Osteoblast (primary cell): ENCODE measurements at regions not wholly inside any gene's neighbourhood (a gene's known extent, or its start where the extent isn't known, plus 50 kb on each side); places are given as distances from the start of the nearest gene placed in this dataset.

Source experiments
- DNase-seq: peaks from one replicate; pipeline ENCODE4 v3.0.0; 2011; ENCODE audit warnings: low spot score, mixed read lengths; ENCODE audit not compliant: insufficient read length; ENCODE audit errors: missing footprints
- H2AFZ ChIP-seq: 2 replicates; pipeline ENCODE4 v1.6.0; 2011; ENCODE audit warnings: mild to moderate bottlenecking, low read length
- H3K27ac ChIP-seq: 2 replicates; pipeline ENCODE4 v1.5.1; 2011; ENCODE audit warnings: mild to moderate bottlenecking, low read depth, low read length, moderate library complexity
- H3K27me3 ChIP-seq: 2 replicates; pipeline ENCODE4 v1.6.0; 2012; ENCODE audit warnings: mild to moderate bottlenecking, control low read depth, inconsistent platforms, low read length, moderate library complexity; ENCODE audit not compliant: insufficient read depth
- H3K36me3 ChIP-seq: 2 replicates; pipeline ENCODE4 v1.5.1; 2011; ENCODE audit warnings: mild to moderate bottlenecking, low read length, control low read depth, moderate library complexity; ENCODE audit not compliant: insufficient read depth
- H3K4me1 ChIP-seq: 2 replicates; pipeline ENCODE4 v1.5.1; 2011; ENCODE audit warnings: mild to moderate bottlenecking, low read length, control low read depth, moderate library complexity; ENCODE audit not compliant: insufficient read depth
- H3K4me2 ChIP-seq: 2 replicates; pipeline ENCODE4 v1.6.0; 2011; ENCODE audit warnings: mild to moderate bottlenecking, low read length; ENCODE audit not compliant: insufficient read depth
- H3K4me3 ChIP-seq: fragments of 200-600 bp; sonication (generic); 3 replicates; pipeline ENCODE4 v1.5.1; 2012; ENCODE audit warnings: mild to moderate bottlenecking, low read length, inconsistent platforms; ENCODE audit not compliant: insufficient read depth
- H3K79me2 ChIP-seq: 2 replicates; pipeline ENCODE4 v1.6.0; 2012; ENCODE audit warnings: mild to moderate bottlenecking, low read length, control low read depth, inconsistent platforms; ENCODE audit not compliant: insufficient read depth
- H3K9me3 ChIP-seq: 2 replicates; pipeline ENCODE4 v1.5.1; 2011; ENCODE audit warnings: low read depth, low read length, control low read depth
- H4K20me1 ChIP-seq: 2 replicates; pipeline ENCODE4 v1.6.0; 2012; ENCODE audit warnings: mild to moderate bottlenecking, low read length, control low read depth; ENCODE audit not compliant: insufficient read depth
- CTCF ChIP-seq: IDR thresholded peaks from 2 replicates; pipeline ENCODE4 v1.5.1; 2011; ENCODE audit warnings: mild to moderate bottlenecking, low read depth, low read length, moderate library complexity; ENCODE audit errors: extremely low read depth

- H3K9me3 ChIP-seq = no peaks in the 10 kb centered on the region
- H3K4me3 ChIP-seq = no peak overlapping the region
- no peaks in the 10 kb centered on the region for H3K36me3 ChIP-seq
- peak; percentile 74 for TF ChIP-seq CTCF
- H2AFZ ChIP-seq = no peak overlapping the region
- no peak overlapping the region for H3K27ac ChIP-seq
- DNase-seq = peak; percentile 30
- H4K20me1 ChIP-seq = no peaks in the 10 kb centered on the region
- H3K27me3 ChIP-seq = peaks cover 13% of the 10 kb centered on the region
- no peak overlapping the region for H3K4me2 ChIP-seq
- no peaks in the 10 kb centered on the region for H3K4me1 ChIP-seq
- no peaks in the 10 kb centered on the region for H3K79me2 ChIP-seq
These were observed 69.5 kb upstream of the ANXA1 start for GRCh38 chr9:73081979-73082657.

- H3K79me2 ChIP-seq = no peaks in the 10 kb centered on the region
- peak; percentile 29 for DNase-seq
- peaks cover 3% of the 10 kb centered on the region for H3K27me3 ChIP-seq
- no peaks in the 10 kb centered on the region for H4K20me1 ChIP-seq
- H3K9me3 ChIP-seq = no peaks in the 10 kb centered on the region
- no peak overlapping the region for H2AFZ ChIP-seq
- no peaks in the 10 kb centered on the region for H3K4me1 ChIP-seq
- no peaks in the 10 kb centered on the region for H3K36me3 ChIP-seq
- H3K4me3 ChIP-seq = no peak overlapping the region
- TF ChIP-seq CTCF = no peak
- H3K4me2 ChIP-seq = no peak overlapping the region
- H3K27ac ChIP-seq = no peak overlapping the region
These were observed 71.5 kb upstream of the ANXA1 start for GRCh38 chr9:73080110-73080694.

GRCh38 chr9:73079326-73079725 is 72.3 kb upstream of the ANXA1 start:
- no peak for TF ChIP-seq CTCF
- Histone ChIP-seq H2AFZ (no peak overlapping the region), H4K20me1 (no peaks in the 10 kb centered on the region), H3K79me2 (no peaks in the 10 kb centered on the region), H3K36me3 (no peaks in the 10 kb centered on the region), H3K4me3 (no peak overlapping the region), H3K4me1 (no peaks in the 10 kb centered on the region), H3K9me3 (no peaks in the 10 kb centered on the region), H3K27ac (no peak overlapping the region), H3K27me3 (peaks cover 3% of the 10 kb centered on the region), H3K4me2 (no peak overlapping the region)
- no peak for DNase-seq

GRCh38 chr9:73077625-73078030 is 74.0 kb upstream of the ANXA1 start:
- Histone ChIP-seq H3K9me3 (no peaks in the 10 kb centered on the region), H3K4me3 (no peak overlapping the region)

More at GRCh38 chr9:73077625-73078030, 74.0 kb upstream of the ANXA1 start:
- H3K4me1 ChIP-seq = no peaks in the 10 kb centered on the region
- H3K4me2 ChIP-seq = no peak overlapping the region
- no peak for DNase-seq
- H4K20me1 ChIP-seq = no peaks in the 10 kb centered on the region
- no peaks in the 10 kb centered on the region for H3K79me2 ChIP-seq
- H3K27me3 ChIP-seq = peaks cover 3% of the 10 kb centered on the region
- no peak overlapping the region for H3K27ac ChIP-seq
- H3K36me3 ChIP-seq = no peaks in the 10 kb centered on the region
- TF ChIP-seq CTCF = no peak
- no peak overlapping the region for H2AFZ ChIP-seq
